ENCODE measurements at regions not wholly inside any gene's neighbourhood (a gene's known extent, or its start where the extent isn't known, plus 50 kb on each side); places are given as distances from the start of the nearest gene placed in this dataset.
"Not testable (repeated sequence)": the region's sequence is repeated elsewhere in the genome, so short reads cannot be mapped to it uniquely, and the experiment has no call there.

- in situ Hi-C loops (cut with HindIII; ENCODE audit: low sequenced_read_pairs): no loop called here
Observed at GRCh38 chr6:141123049-141123448, 1009.7 kb upstream of the GJE1 start.

DNA sequence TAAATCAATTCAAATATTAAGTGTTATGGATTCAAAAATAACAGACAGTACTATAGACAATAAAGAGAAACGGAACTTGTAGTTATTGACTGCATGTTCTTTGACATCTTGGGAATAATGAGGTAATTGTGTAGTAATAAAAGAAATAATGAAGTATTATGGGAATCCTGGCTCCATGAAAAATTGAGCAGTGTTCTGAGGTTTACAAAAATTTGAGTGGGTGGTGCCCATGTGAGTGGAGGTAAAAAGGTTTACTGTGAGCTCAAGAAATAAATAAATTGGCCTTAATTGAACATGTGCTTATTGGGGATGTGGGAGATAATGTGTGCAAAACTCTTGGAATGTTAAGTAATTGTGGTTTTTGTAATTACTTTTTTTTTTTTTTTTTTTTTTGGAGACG is 1013.7 kb upstream of the GJE1 start:
- no peak for DNase-seq (ENCODE audit: low spot score)
- in situ Hi-C loops (cut with HindIII; ENCODE audit: low sequenced_read_pairs): no loop called here

More at GRCh38 chr6:141123049-141123448, 1009.7 kb upstream of the GJE1 start:
- no peak for DNase-seq (ENCODE audit: low spot score)

GRCh38 chr6:141117874-141118273 is 1014.9 kb upstream of the GJE1 start:
- in situ Hi-C loops (cut with HindIII; ENCODE audit: low sequenced_read_pairs): no loop called here
- no peak for DNase-seq (ENCODE audit: low spot score)

DNA sequence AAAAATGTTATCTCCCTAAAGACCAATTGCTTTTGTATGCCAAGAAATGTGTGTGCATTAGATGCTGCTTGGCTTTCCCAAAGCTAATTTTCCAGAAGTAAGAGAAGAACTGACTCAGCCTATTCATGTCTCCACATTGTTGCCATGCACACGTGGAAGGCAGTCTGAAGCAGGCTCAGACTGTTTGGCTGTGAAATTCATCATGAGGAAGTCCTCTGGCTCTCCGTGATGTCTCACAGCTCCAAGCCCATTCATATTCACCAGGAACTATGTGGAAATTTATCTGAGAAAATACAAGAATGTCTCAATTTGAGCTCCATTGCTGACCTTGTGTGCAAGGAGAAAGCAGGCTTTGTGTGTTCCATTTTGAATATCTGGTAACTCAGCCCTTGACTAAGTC is 1022.2 kb upstream of the GJE1 start:
- no peak for DNase-seq (ENCODE audit: low spot score)
- in situ Hi-C loops (cut with HindIII; ENCODE audit: low sequenced_read_pairs): no loop called here

- in situ Hi-C loops (cut with HindIII; ENCODE audit: low sequenced_read_pairs): no loop called here
- no peak for DNase-seq (ENCODE audit: low spot score)
Observed at GRCh38 chr6:141107591-141108160, 1025.0 kb upstream of the GJE1 start.

- in situ Hi-C loops (cut with HindIII; ENCODE audit: low sequenced_read_pairs): no loop called here
Observed at GRCh38 chr6:141105481-141105880, 1027.2 kb upstream of the GJE1 start.

DNA sequence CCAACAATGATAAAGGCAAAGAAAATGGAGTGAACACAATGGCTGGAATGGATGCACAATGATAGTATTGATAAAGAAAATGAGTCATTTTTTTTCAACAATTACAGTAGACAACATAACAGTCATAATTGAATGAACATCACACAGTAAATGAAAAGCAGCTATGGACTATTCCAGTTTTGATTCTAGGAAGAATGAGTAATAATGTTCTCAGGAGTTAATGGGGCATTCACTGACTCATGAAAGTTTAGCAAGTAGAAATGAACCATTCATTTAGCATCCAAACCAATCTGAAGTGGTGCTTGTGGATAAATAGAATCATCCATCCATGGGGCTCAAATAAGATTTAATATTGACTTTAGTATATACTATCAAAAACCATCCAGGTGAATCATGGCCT is 1029.5 kb upstream of the GJE1 start:
- in situ Hi-C loops (cut with HindIII; ENCODE audit: low sequenced_read_pairs): no loop called here
- no peak for DNase-seq (ENCODE audit: low spot score)

More at GRCh38 chr6:141105481-141105880, 1027.2 kb upstream of the GJE1 start:
- peak; percentile 14 for DNase-seq (ENCODE audit: low spot score)

DNA sequence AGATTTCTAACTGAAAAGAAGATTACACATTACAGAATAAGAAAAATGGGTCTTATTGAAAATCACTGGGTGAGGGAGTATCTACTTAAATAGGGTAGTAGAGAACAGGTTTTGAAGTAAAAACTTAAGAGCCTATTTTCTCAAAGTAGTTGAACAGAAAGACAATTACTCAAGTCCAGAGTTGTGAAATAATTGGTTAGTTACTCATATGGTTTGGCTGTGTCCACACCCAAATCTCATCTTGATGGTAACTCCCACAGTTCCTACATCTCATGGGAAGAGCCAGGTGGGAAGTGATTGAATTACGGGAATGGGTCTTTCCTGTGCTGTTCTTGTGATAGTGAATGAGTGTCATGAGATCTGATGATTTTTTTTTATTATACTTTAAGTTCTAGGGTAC is 1035.3 kb upstream of the GJE1 start:
- no peak for DNase-seq (ENCODE audit: low spot score)

GRCh38 chr6:141095308-141095707 is 1037.4 kb upstream of the GJE1 start:
- in situ Hi-C loops (cut with HindIII; ENCODE audit: low sequenced_read_pairs): no loop called here
- no peak for DNase-seq (ENCODE audit: low spot score)

More for the DNA sequence above, 1035.3 kb upstream of the GJE1 start:
- in situ Hi-C loops (cut with HindIII; ENCODE audit: low sequenced_read_pairs): no loop called here

- DNase-seq (ENCODE audit: low spot score): no peak
- in situ Hi-C loops (cut with HindIII; ENCODE audit: low sequenced_read_pairs): no loop called here
Observed at GRCh38 chr6:141088171-141088570, 1044.6 kb upstream of the GJE1 start.

DNA sequence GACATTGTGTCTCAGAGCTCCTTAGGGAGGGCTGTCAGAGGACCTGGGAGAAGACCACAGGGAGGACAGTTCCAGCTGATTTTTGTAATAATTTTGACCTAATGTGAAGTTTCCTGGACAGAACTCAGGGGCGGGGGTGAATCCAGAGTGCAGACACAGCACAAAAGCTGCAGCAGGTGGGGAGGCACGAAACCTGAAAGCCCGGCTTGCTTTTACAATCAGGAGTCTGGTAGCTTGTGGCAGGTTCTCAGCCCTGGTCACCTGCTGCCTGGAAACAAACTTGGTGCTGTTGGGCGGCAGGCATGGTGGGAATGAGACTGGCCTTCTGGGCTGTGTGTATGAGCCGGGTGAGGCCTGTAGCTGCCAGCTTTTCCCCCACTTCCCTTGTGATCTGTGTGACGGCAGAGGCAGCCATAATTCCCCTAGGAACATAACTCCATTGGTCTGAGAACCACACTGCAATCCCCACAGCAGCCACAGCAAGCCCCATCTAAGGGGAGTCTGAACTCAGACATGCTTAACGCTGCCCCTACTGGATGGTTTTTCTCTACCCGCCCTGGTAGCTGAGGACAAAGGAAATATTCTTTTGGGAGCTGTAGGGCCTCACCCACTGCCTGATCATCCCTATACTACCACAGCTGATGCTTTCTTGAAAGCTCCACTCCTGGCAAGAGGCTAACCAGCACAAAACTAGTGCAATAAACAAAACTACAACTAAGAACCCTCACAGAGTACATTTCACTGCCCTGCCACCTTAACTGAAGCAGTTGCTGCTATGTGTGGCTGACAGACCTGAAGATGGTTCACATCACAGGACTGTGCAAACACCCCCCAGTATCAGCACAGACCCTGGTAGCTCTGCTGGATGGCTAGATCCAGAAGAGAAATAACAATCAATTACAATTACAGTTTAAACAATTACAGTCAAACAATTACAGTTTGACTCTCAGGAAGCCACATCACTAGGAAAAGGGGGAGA is 1055.1 kb upstream of the GJE1 start:
- no peak for DNase-seq (ENCODE audit: low spot score)
- in situ Hi-C loops (cut with HindIII; ENCODE audit: low sequenced_read_pairs): no loop called here

- in situ Hi-C loops (cut with HindIII; ENCODE audit: low sequenced_read_pairs): no loop called here
Observed at GRCh38 chr6:141057761-141058160, 1075.0 kb upstream of the GJE1 start.

DNA sequence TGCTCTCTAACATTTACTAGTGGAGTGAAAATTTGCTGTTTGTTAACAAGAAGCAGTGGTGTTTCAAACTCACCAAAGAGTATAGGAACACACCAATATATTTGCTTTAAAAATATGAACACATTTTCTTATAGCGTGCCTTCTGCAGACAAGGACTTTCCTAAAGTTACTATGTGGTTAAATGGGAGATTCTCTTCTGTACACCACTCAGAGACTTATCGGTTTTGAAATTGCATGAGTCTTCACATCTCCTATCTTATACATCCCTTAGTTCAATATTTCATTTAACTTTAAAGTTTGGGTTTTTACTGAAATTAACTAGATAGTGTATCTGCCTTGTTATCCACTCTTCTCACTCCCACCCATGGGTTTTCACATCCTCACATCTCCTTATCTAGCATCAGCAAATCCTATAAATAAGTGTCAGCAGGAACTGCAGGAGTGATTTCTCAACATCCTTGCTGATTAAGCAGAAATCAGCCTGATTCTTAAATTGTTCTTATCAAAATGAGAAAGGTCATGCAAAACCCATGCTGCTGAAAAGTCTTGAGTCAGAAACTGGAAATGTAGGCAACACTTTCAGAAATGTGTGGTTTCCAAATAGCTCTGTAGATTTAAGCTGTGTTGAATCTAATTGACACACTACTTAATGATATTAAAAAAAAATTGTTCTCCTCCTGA is 1075.6 kb upstream of the GJE1 start:
- DNase-seq (ENCODE audit: low spot score): no peak
- in situ Hi-C loops (cut with HindIII; ENCODE audit: low sequenced_read_pairs): no loop called here

More at GRCh38 chr6:141057761-141058160, 1075.0 kb upstream of the GJE1 start:
- no peak for DNase-seq (ENCODE audit: low spot score)

DNA sequence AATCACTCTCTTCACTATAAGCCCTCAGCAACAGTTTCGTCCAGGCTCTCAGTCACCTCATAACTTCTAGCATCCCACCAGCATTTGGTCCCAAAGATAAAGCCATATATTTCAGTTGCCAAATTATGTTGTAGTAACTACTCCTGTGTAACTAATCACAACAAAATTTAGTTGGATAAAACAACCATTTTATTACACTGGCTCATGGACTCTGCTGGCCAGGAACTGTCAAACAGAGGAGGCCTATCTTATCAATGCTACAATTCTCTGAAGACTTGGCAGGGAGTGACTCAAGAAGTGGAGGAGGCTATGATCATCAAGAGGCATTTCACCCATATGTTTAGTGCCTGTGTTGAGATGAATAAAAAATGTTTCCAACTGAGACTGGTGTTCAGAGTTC is 1082.3 kb upstream of the GJE1 start:
- no peak for DNase-seq (ENCODE audit: low spot score)
- in situ Hi-C loops (cut with HindIII; ENCODE audit: low sequenced_read_pairs): no loop called here

DNA sequence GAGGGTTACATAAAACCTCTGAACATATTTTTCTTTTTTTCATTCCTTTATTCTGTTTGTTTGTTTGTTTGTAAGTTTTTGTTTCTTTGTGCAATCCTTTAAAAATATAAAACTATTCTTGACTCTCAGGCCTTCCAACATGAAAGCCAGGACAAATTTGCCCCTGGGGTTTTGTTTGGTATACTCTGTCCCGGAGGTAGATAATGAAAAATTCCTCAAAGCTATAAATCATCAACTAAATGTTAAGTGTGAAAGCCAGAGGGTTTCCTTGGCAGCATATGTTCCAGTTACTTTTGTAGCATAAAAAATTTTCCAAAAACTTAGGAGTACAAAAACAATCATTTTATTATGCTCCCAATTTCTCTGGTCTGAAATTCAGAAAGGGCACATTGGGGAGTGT is 1084.3 kb upstream of the GJE1 start:
- in situ Hi-C loops (cut with HindIII; ENCODE audit: low sequenced_read_pairs): no loop called here
- DNase-seq (ENCODE audit: low spot score): no peak

GRCh38 chr6:141046496-141046895 is 1086.2 kb upstream of the GJE1 start:
- in situ Hi-C loops (cut with HindIII; ENCODE audit: low sequenced_read_pairs); DNase-seq (ENCODE audit: low spot score): not testable (repeated sequence)

DNA sequence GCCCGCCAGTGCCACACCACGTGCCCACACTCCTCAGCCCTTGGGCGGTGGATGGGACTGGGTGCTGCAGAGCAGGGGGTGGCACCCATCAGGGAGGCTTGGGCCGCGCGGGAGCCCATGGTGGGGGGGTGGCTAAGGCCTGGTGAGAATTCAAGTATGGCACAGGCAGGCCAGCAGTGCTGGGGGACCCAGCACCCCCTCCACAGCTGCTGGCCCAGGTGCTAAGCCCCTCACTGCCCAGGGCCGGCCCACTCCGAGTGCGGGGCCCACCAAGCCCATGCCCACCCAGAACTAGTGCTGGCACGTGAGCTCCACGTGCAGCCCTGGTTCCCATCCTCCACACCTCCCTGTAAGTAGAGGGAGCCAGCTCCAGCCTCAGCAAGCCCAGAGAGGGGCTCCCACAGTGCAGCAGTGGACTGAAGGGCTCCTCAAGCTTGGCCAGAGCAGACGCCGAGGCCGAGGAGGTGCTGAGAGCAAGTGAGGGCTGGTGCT is 1091.1 kb upstream of the GJE1 start:
- in situ Hi-C loops (cut with HindIII; ENCODE audit: low sequenced_read_pairs): no loop called here
- DNase-seq (ENCODE audit: low spot score): no peak

GRCh38 chr6:141035312-141036200 is 1097.2 kb upstream of the GJE1 start:
- in situ Hi-C loops (cut with HindIII; ENCODE audit: low sequenced_read_pairs): no loop called here

DNA sequence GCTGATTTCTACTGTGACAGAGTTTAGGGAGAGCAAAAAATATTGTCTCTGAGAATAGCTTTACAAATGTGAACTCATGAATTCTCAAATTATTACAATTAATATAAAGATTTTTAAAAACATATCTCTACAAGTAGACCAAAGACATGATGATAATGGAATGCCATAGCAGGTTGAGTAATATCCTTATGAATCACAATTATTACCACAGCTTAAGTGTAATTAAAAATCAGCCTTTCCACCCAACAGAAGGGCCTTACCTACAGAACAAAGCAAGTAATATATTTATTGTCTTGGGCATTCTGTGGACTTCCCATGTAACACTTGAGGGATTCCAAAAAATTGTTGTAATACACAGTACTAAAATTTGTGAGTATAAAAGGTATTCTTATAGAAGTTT is 1099.6 kb upstream of the GJE1 start:
- in situ Hi-C loops (cut with HindIII; ENCODE audit: low sequenced_read_pairs): no loop called here

More at GRCh38 chr6:141035312-141036200, 1097.2 kb upstream of the GJE1 start:
- DNase-seq (ENCODE audit: low spot score): no peak

More for the DNA sequence above, 1099.6 kb upstream of the GJE1 start:
- no peak for DNase-seq (ENCODE audit: low spot score)
